Activated T-cell treated with anti-CD3 and anti-CD28 coated beads for 48 hours (primary cell): ENCODE measurements at regions not wholly inside any gene's neighbourhood (a gene's known extent, or its start where the extent isn't known, plus 50 kb on each side); places are given as distances from the start of the nearest gene placed in this dataset.

Experiments used
- DNase-seq: peaks from one replicate; pipeline ENCODE4 v3.0.0-alpha.2; 2020; ENCODE audit warnings: low read depth

- no peak for DNase-seq
Measured at GRCh38 chr21:24353492-24353891, 1253.8 kb downstream of the MRPL39 start.

- DNase-seq = no peak
Measured at GRCh38 chr21:24339406-24339805, 1267.9 kb downstream of the MRPL39 start.

GRCh38 chr21:24336491-24336890 lies 1270.8 kb downstream of the MRPL39 start:
- DNase-seq = no peak

GRCh38 chr21:24323536-24323935 lies 1283.7 kb downstream of the MRPL39 start:
- no peak for DNase-seq

GRCh38 chr21:24316277-24316922 lies 1290.9 kb downstream of the MRPL39 start:
- no peak for DNase-seq

GRCh38 chr21:24310788-24311187 lies 1296.5 kb downstream of the MRPL39 start:
- no peak for DNase-seq

GRCh38 chr21:24308183-24308582 lies 1299.1 kb downstream of the MRPL39 start:
- DNase-seq = no peak

- DNase-seq = no peak
Measured at GRCh38 chr21:24302400-24302799, 1304.9 kb downstream of the MRPL39 start.

- no peak for DNase-seq
Measured at GRCh38 chr21:24298040-24298439, 1309.2 kb downstream of the MRPL39 start.

GRCh38 chr21:24294171-24294570 lies 1313.1 kb downstream of the MRPL39 start:
- DNase-seq = no peak

GRCh38 chr21:24290151-24290833 lies 1317.0 kb downstream of the MRPL39 start:
- DNase-seq = peak; percentile 4

GRCh38 chr21:24289539-24289938 lies 1317.7 kb downstream of the MRPL39 start:
- no peak for DNase-seq

- DNase-seq = no peak
Measured at GRCh38 chr21:24280596-24280995, 1326.7 kb downstream of the MRPL39 start.

GRCh38 chr21:24278711-24279110 lies 1328.6 kb downstream of the MRPL39 start:
- no peak for DNase-seq

- DNase-seq = no peak
Measured at GRCh38 chr21:24276204-24276603, 1331.1 kb downstream of the MRPL39 start.

- no peak for DNase-seq
Measured at GRCh38 chr21:24275616-24276015, 1331.7 kb downstream of the MRPL39 start.

- no peak for DNase-seq
Measured at GRCh38 chr21:24272521-24272938, 1334.8 kb downstream of the MRPL39 start.

GRCh38 chr21:24265987-24266386 lies 1341.3 kb downstream of the MRPL39 start:
- no peak for DNase-seq

- DNase-seq = no peak
Measured at GRCh38 chr21:24260751-24261150, 1346.5 kb downstream of the MRPL39 start.

GRCh38 chr21:24259241-24259640 lies 1348.0 kb downstream of the MRPL39 start:
- DNase-seq = no peak

GRCh38 chr21:24255591-24255990 lies 1351.7 kb downstream of the MRPL39 start:
- DNase-seq = no peak

- no peak for DNase-seq
Measured at GRCh38 chr21:24225431-24225830, 1381.8 kb downstream of the MRPL39 start.

GRCh38 chr21:24224422-24224821 lies 1382.9 kb downstream of the MRPL39 start:
- no peak for DNase-seq

GRCh38 chr21:24223624-24224023 lies 1383.7 kb downstream of the MRPL39 start:
- DNase-seq = no peak
